ENCODE measurements at regions not wholly inside any gene's neighbourhood (a gene's known extent, or its start where the extent isn't known, plus 50 kb on each side); places are given as distances from the start of the nearest gene placed in this dataset.

- Histone ChIP-seq H4K20me1 (ENCODE audit: control insufficient read depth, insufficient read depth, low read length, poor library complexity, severe bottlenecking) (no peaks in the 10 kb centered on the region), H3K9ac (ENCODE audit: low read length) (no peak overlapping the region), H3K79me2 (ENCODE audit: control insufficient read depth, insufficient read depth, low read length) (no peaks in the 10 kb centered on the region), H3K4me3 (ENCODE audit: control extremely low read depth in 1 of 5, extremely low read depth in 1 of 5, insufficient read depth in 1 of 5, low read depth in 2 of 5, low read length in 4 of 5) (no peak overlapping the region), H3K4me2 (replicated peaks; ENCODE audit: low read depth, low read length, poor library complexity, severe bottlenecking) (no peak overlapping the region), H3K4me1 (ENCODE audit: control insufficient read depth in 2 of 2, insufficient read depth in 2 of 2, low read length in 2 of 2) (no peaks in the 10 kb centered on the region), H3K9me3 (ENCODE audit: control extremely low read depth in 1 of 3, control insufficient read depth in 2 of 3, insufficient read depth in 1 of 3, low read length in 2 of 3) (no peaks in the 10 kb centered on the region), H3K27me3 (replicated peaks in 1 of 4; ENCODE audit: control extremely low read depth in 1 of 4, control insufficient read depth in 3 of 4, insufficient read depth in 4 of 4, low read length in 3 of 4) (no peaks in the 10 kb centered on the region), H3K27ac (ENCODE audit: low read length in 2 of 2) (no peak overlapping the region), H2AFZ (ENCODE audit: insufficient read depth, low read depth, low read length, poor library complexity, severe bottlenecking) (no peak overlapping the region), H3K36me3 (replicated peaks in 1 of 2; ENCODE audit: control extremely low read depth in 1 of 2, control insufficient read depth in 1 of 2, extremely low read depth in 1 of 2, insufficient read depth in 2 of 2, low read length in 1 of 2) (no peaks in the 10 kb centered on the region)
- no peak for TF ChIP-seq EZH2 (IDR thresholded peaks at IDR 0.05; ENCODE audit: borderline replicate concordance, insufficient read depth, low read depth, low read length, poor library complexity, severe bottlenecking)
- no peak for TF ChIP-seq CTCF (IDR thresholded peaks at IDR 0.05)
- H3K9me3 Mint-ChIP-seq (ENCODE audit: insufficient read depth): no peaks in the 10 kb centered on the region
- POLR2A ChIA-PET: no interaction called here
- CTCF ChIA-PET: no interaction called here
- H3K27me3 Mint-ChIP-seq: no peaks in the 10 kb centered on the region
- no peak for ATAC-seq (ENCODE audit: low read depth)
- WGBS (ENCODE audit: insufficient coverage): 88% methylated on average over 2 of the region's 2 CpGs
- H3K4me3 Mint-ChIP-seq: no peak overlapping the region
- H3K4me1 Mint-ChIP-seq: no peaks in the 10 kb centered on the region
- DNase-seq: no peak
- intact Hi-C loops (cut with micrococcal nuclease): no loop called here
- H3K27ac Mint-ChIP-seq: no peak overlapping the region
These were observed 139.3 kb downstream of the KCNJ2 start for GRCh38 chr17:70308618-70309017.

GRCh38 chr17:70310221-70310672, 140.9 kb downstream of the KCNJ2 start:
- no peak for TF ChIP-seq CTCF (IDR thresholded peaks at IDR 0.05)
- TF ChIP-seq EZH2 (IDR thresholded peaks at IDR 0.05; ENCODE audit: borderline replicate concordance, insufficient read depth, low read depth, low read length, poor library complexity, severe bottlenecking): no peak
- Mint-ChIP-seq H3K9me3 (ENCODE audit: insufficient read depth) (no peaks in the 10 kb centered on the region), H3K27me3 (no peaks in the 10 kb centered on the region), H3K27ac (no peak overlapping the region), H3K4me3 (no peak overlapping the region), H3K4me1 (no peaks in the 10 kb centered on the region)
- Histone ChIP-seq H3K27me3 (replicated peaks in 1 of 4; ENCODE audit: control extremely low read depth in 1 of 4, control insufficient read depth in 3 of 4, insufficient read depth in 4 of 4, low read length in 3 of 4) (no peaks in the 10 kb centered on the region), H3K27ac (ENCODE audit: low read length in 2 of 2) (no peak overlapping the region), H3K4me3 (ENCODE audit: control extremely low read depth in 1 of 5, extremely low read depth in 1 of 5, insufficient read depth in 1 of 5, low read depth in 2 of 5, low read length in 4 of 5) (no peak overlapping the region), H3K9ac (ENCODE audit: low read length) (no peak overlapping the region), H3K9me3 (ENCODE audit: control extremely low read depth in 1 of 3, control insufficient read depth in 2 of 3, insufficient read depth in 1 of 3, low read length in 2 of 3) (no peaks in the 10 kb centered on the region), H2AFZ (ENCODE audit: insufficient read depth, low read depth, low read length, poor library complexity, severe bottlenecking) (no peak overlapping the region), H3K36me3 (replicated peaks in 1 of 2; ENCODE audit: control extremely low read depth in 1 of 2, control insufficient read depth in 1 of 2, extremely low read depth in 1 of 2, insufficient read depth in 2 of 2, low read length in 1 of 2) (no peaks in the 10 kb centered on the region), H3K4me1 (ENCODE audit: control insufficient read depth in 2 of 2, insufficient read depth in 2 of 2, low read length in 2 of 2) (no peaks in the 10 kb centered on the region), H4K20me1 (ENCODE audit: control insufficient read depth, insufficient read depth, low read length, poor library complexity, severe bottlenecking) (no peaks in the 10 kb centered on the region), H3K4me2 (replicated peaks; ENCODE audit: low read depth, low read length, poor library complexity, severe bottlenecking) (no peak overlapping the region), H3K79me2 (ENCODE audit: control insufficient read depth, insufficient read depth, low read length) (no peaks in the 10 kb centered on the region)
- 95% methylated on average over 3 of the region's 4 CpGs for WGBS (ENCODE audit: insufficient coverage)
- intact Hi-C loops (cut with micrococcal nuclease): no loop called here
- DNase-seq: no peak
- no peak for ATAC-seq (ENCODE audit: low read depth)
- ChIA-PET CTCF (no interaction called here), POLR2A (no interaction called here)

Measured in B cell (primary cell).